ENCODE measurements at regions not wholly inside any gene's neighbourhood (a gene's known extent, or its start where the extent isn't known, plus 50 kb on each side); places are given as distances from the start of the nearest gene placed in this dataset.

- H3K4me3 ChIP-seq (ENCODE audit: insufficient read depth in 1 of 2, low read depth in 1 of 2, low read length in 2 of 2), result no peak overlapping the region
- H3K36me3 ChIP-seq (ENCODE audit: control insufficient read depth in 1 of 2, insufficient read depth in 2 of 2, low read depth in 1 of 2, low read length in 2 of 2), result no peaks in the 10 kb centered on the region
- no peak overlapping the region for H4K91ac ChIP-seq (ENCODE audit: low read length)
- H3K27me3 ChIP-seq (ENCODE audit: control insufficient read depth in 1 of 2, insufficient read depth in 1 of 2, low read length in 2 of 2), result no peaks in the 10 kb centered on the region
- no peak overlapping the region for H2BK12ac ChIP-seq (ENCODE audit: low read length in 2 of 2)
- H2BK15ac ChIP-seq (ENCODE audit: low read depth, poor library complexity, severe bottlenecking), result no peak overlapping the region
- H3K9ac ChIP-seq (ENCODE audit: low read length), result no peak overlapping the region
- no peak overlapping the region for H3K18ac ChIP-seq (ENCODE audit: low read depth in 1 of 2, low read length in 2 of 2)
- no peak overlapping the region for H2AFZ ChIP-seq (ENCODE audit: low read depth, low read length)
- H2BK120ac ChIP-seq (ENCODE audit: low read depth, low read length), result no peak overlapping the region
- no peak overlapping the region for H2BK5ac ChIP-seq (ENCODE audit: low read depth, low read length, poor library complexity, severe bottlenecking)
- no peak overlapping the region for H3K14ac ChIP-seq (ENCODE audit: low read length in 2 of 2)
- H4K8ac ChIP-seq (ENCODE audit: low read length), result no peak overlapping the region
- no peak overlapping the region for H3K23ac ChIP-seq (ENCODE audit: low read length in 2 of 2)
- H3K9me3 ChIP-seq (ENCODE audit: control insufficient read depth, low read length), result no peaks in the 10 kb centered on the region
- H3K4me1 ChIP-seq (ENCODE audit: control insufficient read depth, insufficient read depth, low read depth, low read length), result no peaks in the 10 kb centered on the region
- no peak overlapping the region for H3K27ac ChIP-seq (ENCODE audit: low read length, poor library complexity, severe bottlenecking)
- 63% methylated on average over 1 of the region's 2 CpGs for WGBS
- no peak overlapping the region for H3K4me2 ChIP-seq (ENCODE audit: low read length, poor library complexity, severe bottlenecking)
- H2AK5ac ChIP-seq (ENCODE audit: low read length, severe bottlenecking), result no peak overlapping the region
- no peaks in the 10 kb centered on the region for H3K79me1 ChIP-seq (replicated peaks; ENCODE audit: low read length, poor library complexity, severe bottlenecking)
- DNase-seq, result no peak
- no peak overlapping the region for H3K4ac ChIP-seq (ENCODE audit: low read depth in 1 of 2, low read length in 2 of 2)
Observed at GRCh38 chr6:112827793-112828192, 480.7 kb downstream of the RFPL4B start.

- no peak overlapping the region for H3K23ac ChIP-seq (ENCODE audit: low read length in 2 of 2)
- no peaks in the 10 kb centered on the region for H3K4me1 ChIP-seq (ENCODE audit: control insufficient read depth, insufficient read depth, low read depth, low read length)
- no peak overlapping the region for H3K9ac ChIP-seq (ENCODE audit: low read length)
- H3K4me2 ChIP-seq (ENCODE audit: low read length, poor library complexity, severe bottlenecking), result no peak overlapping the region
- H2BK12ac ChIP-seq (ENCODE audit: low read length in 2 of 2), result no peak overlapping the region
- no peaks in the 10 kb centered on the region for H3K9me3 ChIP-seq (ENCODE audit: control insufficient read depth, low read length)
- H3K27me3 ChIP-seq (ENCODE audit: control insufficient read depth in 1 of 2, insufficient read depth in 1 of 2, low read length in 2 of 2), result no peaks in the 10 kb centered on the region
- H4K8ac ChIP-seq (ENCODE audit: low read length), result no peak overlapping the region
- H3K14ac ChIP-seq (ENCODE audit: low read length in 2 of 2), result no peak overlapping the region
- H3K4me3 ChIP-seq (ENCODE audit: insufficient read depth in 1 of 2, low read depth in 1 of 2, low read length in 2 of 2), result no peak overlapping the region
- no peaks in the 10 kb centered on the region for H3K79me1 ChIP-seq (replicated peaks; ENCODE audit: low read length, poor library complexity, severe bottlenecking)
- H3K4ac ChIP-seq (ENCODE audit: low read depth in 1 of 2, low read length in 2 of 2), result no peak overlapping the region
- H3K18ac ChIP-seq (ENCODE audit: low read depth in 1 of 2, low read length in 2 of 2), result no peak overlapping the region
- H3K27ac ChIP-seq (ENCODE audit: low read length, poor library complexity, severe bottlenecking), result no peak overlapping the region
- H4K91ac ChIP-seq (ENCODE audit: low read length), result no peak overlapping the region
- no peak overlapping the region for H2BK15ac ChIP-seq (ENCODE audit: low read depth, poor library complexity, severe bottlenecking)
- no peak overlapping the region for H2AFZ ChIP-seq (ENCODE audit: low read depth, low read length)
- H2BK120ac ChIP-seq (ENCODE audit: low read depth, low read length), result no peak overlapping the region
- DNase-seq, result no peak
- no peak overlapping the region for H2BK5ac ChIP-seq (ENCODE audit: low read depth, low read length, poor library complexity, severe bottlenecking)
- 0% methylated on average over 1 of the region's 1 CpG for WGBS
- H2AK5ac ChIP-seq (ENCODE audit: low read length, severe bottlenecking), result no peak overlapping the region
- H3K36me3 ChIP-seq (ENCODE audit: control insufficient read depth in 1 of 2, insufficient read depth in 2 of 2, low read depth in 1 of 2, low read length in 2 of 2), result no peaks in the 10 kb centered on the region
Observed at GRCh38 chr6:112831022-112831421, 483.9 kb downstream of the RFPL4B start.

- no peak overlapping the region for H3K4me3 ChIP-seq (ENCODE audit: insufficient read depth in 1 of 2, low read depth in 1 of 2, low read length in 2 of 2)
- H3K23ac ChIP-seq (ENCODE audit: low read length in 2 of 2), result no peak overlapping the region
- no peaks in the 10 kb centered on the region for H3K36me3 ChIP-seq (ENCODE audit: control insufficient read depth in 1 of 2, insufficient read depth in 2 of 2, low read depth in 1 of 2, low read length in 2 of 2)
- H3K27ac ChIP-seq (ENCODE audit: low read length, poor library complexity, severe bottlenecking), result no peak overlapping the region
- H2BK15ac ChIP-seq (ENCODE audit: low read depth, poor library complexity, severe bottlenecking), result no peak overlapping the region
- H3K4me1 ChIP-seq (ENCODE audit: control insufficient read depth, insufficient read depth, low read depth, low read length), result no peaks in the 10 kb centered on the region
- no peak overlapping the region for H3K9ac ChIP-seq (ENCODE audit: low read length)
- H2BK12ac ChIP-seq (ENCODE audit: low read length in 2 of 2), result peak overlapping the region in 1 of 2 experiments; percentile 31
- no peaks in the 10 kb centered on the region for H3K27me3 ChIP-seq (ENCODE audit: control insufficient read depth in 1 of 2, insufficient read depth in 1 of 2, low read length in 2 of 2)
- H3K18ac ChIP-seq (ENCODE audit: low read depth in 1 of 2, low read length in 2 of 2), result peak overlapping the region in 1 of 2 experiments; percentile 38
- no peak overlapping the region for H3K14ac ChIP-seq (ENCODE audit: low read length in 2 of 2)
- no peak for DNase-seq
- 89% methylated on average over 3 of the region's 4 CpGs for WGBS
- no peak overlapping the region for H4K91ac ChIP-seq (ENCODE audit: low read length)
- H3K4me2 ChIP-seq (ENCODE audit: low read length, poor library complexity, severe bottlenecking), result no peak overlapping the region
- no peak overlapping the region for H2AFZ ChIP-seq (ENCODE audit: low read depth, low read length)
- H3K4ac ChIP-seq (ENCODE audit: low read depth in 1 of 2, low read length in 2 of 2), result no peak overlapping the region
- H3K9me3 ChIP-seq (ENCODE audit: control insufficient read depth, low read length), result no peaks in the 10 kb centered on the region
- H2BK5ac ChIP-seq (ENCODE audit: low read depth, low read length, poor library complexity, severe bottlenecking), result no peak overlapping the region
- H3K79me1 ChIP-seq (replicated peaks; ENCODE audit: low read length, poor library complexity, severe bottlenecking), result no peaks in the 10 kb centered on the region
- H4K8ac ChIP-seq (ENCODE audit: low read length), result no peak overlapping the region
- H2BK120ac ChIP-seq (ENCODE audit: low read depth, low read length), result no peak overlapping the region
- no peak overlapping the region for H2AK5ac ChIP-seq (ENCODE audit: low read length, severe bottlenecking)
Observed at GRCh38 chr6:112833581-112834131, 486.5 kb downstream of the RFPL4B start.

GRCh38 chr6:112835078-112835477 lies 487.9 kb downstream of the RFPL4B start:
- Histone ChIP-seq H2BK15ac (ENCODE audit: low read depth, poor library complexity, severe bottlenecking) (no peak overlapping the region), H3K4me2 (ENCODE audit: low read length, poor library complexity, severe bottlenecking) (no peak overlapping the region), H3K9ac (ENCODE audit: low read length) (no peak overlapping the region), H3K79me1 (replicated peaks; ENCODE audit: low read length, poor library complexity, severe bottlenecking) (no peaks in the 10 kb centered on the region), H3K36me3 (ENCODE audit: control insufficient read depth in 1 of 2, insufficient read depth in 2 of 2, low read depth in 1 of 2, low read length in 2 of 2) (no peaks in the 10 kb centered on the region), H3K14ac (ENCODE audit: low read length in 2 of 2) (no peak overlapping the region), H4K8ac (ENCODE audit: low read length) (no peak overlapping the region), H2BK120ac (ENCODE audit: low read depth, low read length) (no peak overlapping the region), H3K4ac (ENCODE audit: low read depth in 1 of 2, low read length in 2 of 2) (no peak overlapping the region), H3K4me1 (ENCODE audit: control insufficient read depth, insufficient read depth, low read depth, low read length) (no peaks in the 10 kb centered on the region), H3K27ac (ENCODE audit: low read length, poor library complexity, severe bottlenecking) (no peak overlapping the region), H2AFZ (ENCODE audit: low read depth, low read length) (no peak overlapping the region), H2BK12ac (ENCODE audit: low read length in 2 of 2) (no peak overlapping the region), H3K9me3 (ENCODE audit: control insufficient read depth, low read length) (no peaks in the 10 kb centered on the region), H2BK5ac (ENCODE audit: low read depth, low read length, poor library complexity, severe bottlenecking) (no peak overlapping the region), H3K18ac (ENCODE audit: low read depth in 1 of 2, low read length in 2 of 2) (no peak overlapping the region), H2AK5ac (ENCODE audit: low read length, severe bottlenecking) (no peak overlapping the region), H3K23ac (ENCODE audit: low read length in 2 of 2) (no peak overlapping the region), H3K27me3 (ENCODE audit: control insufficient read depth in 1 of 2, insufficient read depth in 1 of 2, low read length in 2 of 2) (no peaks in the 10 kb centered on the region), H3K4me3 (ENCODE audit: insufficient read depth in 1 of 2, low read depth in 1 of 2, low read length in 2 of 2) (no peak overlapping the region), H4K91ac (ENCODE audit: low read length) (no peak overlapping the region)
- 93% methylated on average over 3 of the region's 3 CpGs for WGBS
- DNase-seq, result no peak

Measured in mesenchymal stem cell (in vitro differentiated cells and primary cell).